ENCODE measurements at regions not wholly inside any gene's neighbourhood (a gene's known extent, or its start where the extent isn't known, plus 50 kb on each side); places are given as distances from the start of the nearest gene placed in this dataset.

- TF ChIP-seq, protein P1, sequence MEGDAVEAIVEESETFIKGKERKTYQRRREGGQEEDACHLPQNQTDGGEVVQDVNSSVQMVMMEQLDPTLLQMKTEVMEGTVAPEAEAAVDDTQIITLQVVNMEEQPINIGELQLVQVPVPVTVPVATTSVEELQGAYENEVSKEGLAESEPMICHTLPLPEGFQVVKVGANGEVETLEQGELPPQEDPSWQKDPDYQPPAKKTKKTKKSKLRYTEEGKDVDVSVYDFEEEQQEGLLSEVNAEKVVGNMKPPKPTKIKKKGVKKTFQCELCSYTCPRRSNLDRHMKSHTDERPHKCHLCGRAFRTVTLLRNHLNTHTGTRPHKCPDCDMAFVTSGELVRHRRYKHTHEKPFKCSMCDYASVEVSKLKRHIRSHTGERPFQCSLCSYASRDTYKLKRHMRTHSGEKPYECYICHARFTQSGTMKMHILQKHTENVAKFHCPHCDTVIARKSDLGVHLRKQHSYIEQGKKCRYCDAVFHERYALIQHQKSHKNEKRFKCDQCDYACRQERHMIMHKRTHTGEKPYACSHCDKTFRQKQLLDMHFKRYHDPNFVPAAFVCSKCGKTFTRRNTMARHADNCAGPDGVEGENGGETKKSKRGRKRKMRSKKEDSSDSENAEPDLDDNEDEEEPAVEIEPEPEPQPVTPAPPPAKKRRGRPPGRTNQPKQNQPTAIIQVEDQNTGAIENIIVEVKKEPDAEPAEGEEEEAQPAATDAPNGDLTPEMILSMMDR (IDR thresholded peaks at IDR 0.05) = no peak
- TF ChIP-seq RFX5 (IDR thresholded peaks at IDR 0.05) = no peak
- no peak for TF ChIP-seq RAD21 (conservative IDR thresholded peaks at IDR 0.05 in 1 of 2, IDR thresholded peaks at IDR 0.05 in 1 of 2)
- no peak for TF ChIP-seq POLR2A (IDR thresholded peaks at IDR 0.05; ENCODE audit: low read length)
- no peak for TF ChIP-seq FOSL2 (IDR thresholded peaks at IDR 0.05)
- TF ChIP-seq FOSL2 (CRISPR knock-in tag; IDR thresholded peaks at IDR 0.05) = no peak
- no peak for TF ChIP-seq MAZ (IDR thresholded peaks at IDR 0.05; ENCODE audit: borderline replicate concordance, low read depth, low read length)
- no peak for TF ChIP-seq MAFK (IDR thresholded peaks at IDR 0.05; ENCODE audit: partially characterized antibody)
- TF ChIP-seq RNF2 (IDR thresholded peaks at IDR 0.05; ENCODE audit: borderline replicate concordance, low read depth) = no peak
- no peak for TF ChIP-seq ZFP36 (IDR thresholded peaks at IDR 0.05; ENCODE audit: borderline replicate concordance, partially characterized antibody)
- no peak for TF ChIP-seq EP300 (IDR thresholded peaks at IDR 0.05)
- TF ChIP-seq BHLHE40 (IDR thresholded peaks at IDR 0.05; ENCODE audit: low read depth, low read length) = no peak
These were observed 628.6 kb upstream of the KIRREL3 start for GRCh38 chr11:127629200-127629599.
